ENCODE measurements at regions not wholly inside any gene's neighbourhood (a gene's known extent, or its start where the extent isn't known, plus 50 kb on each side); places are given as distances from the start of the nearest gene placed in this dataset.
"Not testable (repeated sequence)": the region's sequence is repeated elsewhere in the genome, so short reads cannot be mapped to it uniquely, and the experiment has no call there.

GRCh38 chr4:174400603-174401302, 117.0 kb downstream of the CEP44 start:
- DNase-seq, result not testable (repeated sequence)

GRCh38 chr4:174398728-174399127, 115.0 kb downstream of the CEP44 start:
- no peak for DNase-seq

DNA sequence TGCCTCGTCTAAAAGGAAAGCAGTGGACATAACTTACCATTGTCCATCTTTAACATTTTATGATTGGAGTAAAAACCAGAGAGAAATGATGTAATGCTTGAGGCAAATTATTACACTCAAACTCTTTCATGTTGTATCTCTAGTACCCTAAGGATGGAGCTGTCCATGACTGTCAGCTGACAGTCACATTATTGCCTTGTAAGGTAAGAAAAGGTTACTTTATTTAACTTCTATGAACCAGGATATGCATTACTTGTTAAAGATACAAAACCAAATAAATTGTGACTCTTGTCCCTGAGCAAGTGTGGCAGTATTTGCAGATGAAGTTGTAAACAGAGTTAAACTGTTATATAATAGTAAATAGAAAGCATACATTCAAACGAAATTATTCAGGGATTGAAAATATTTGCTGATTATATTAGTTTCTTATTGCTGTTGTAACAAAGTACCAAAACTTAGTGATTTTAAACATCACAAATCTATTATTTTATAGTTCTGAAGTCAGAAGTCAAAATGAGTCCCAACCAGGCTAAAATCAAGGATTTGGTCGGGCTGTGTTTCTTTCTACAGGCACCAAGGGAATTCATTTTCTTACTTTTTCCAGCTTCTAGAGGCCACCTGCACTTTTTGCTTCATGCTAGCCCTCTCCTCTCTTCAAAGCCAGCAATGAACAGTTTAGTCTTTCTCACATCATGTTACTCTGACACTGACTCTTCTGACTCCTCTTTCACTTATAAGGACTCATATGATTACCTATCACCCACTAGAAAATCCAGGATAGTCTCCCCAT, 113.8 kb downstream of the CEP44 start:
- no peak for DNase-seq

DNA sequence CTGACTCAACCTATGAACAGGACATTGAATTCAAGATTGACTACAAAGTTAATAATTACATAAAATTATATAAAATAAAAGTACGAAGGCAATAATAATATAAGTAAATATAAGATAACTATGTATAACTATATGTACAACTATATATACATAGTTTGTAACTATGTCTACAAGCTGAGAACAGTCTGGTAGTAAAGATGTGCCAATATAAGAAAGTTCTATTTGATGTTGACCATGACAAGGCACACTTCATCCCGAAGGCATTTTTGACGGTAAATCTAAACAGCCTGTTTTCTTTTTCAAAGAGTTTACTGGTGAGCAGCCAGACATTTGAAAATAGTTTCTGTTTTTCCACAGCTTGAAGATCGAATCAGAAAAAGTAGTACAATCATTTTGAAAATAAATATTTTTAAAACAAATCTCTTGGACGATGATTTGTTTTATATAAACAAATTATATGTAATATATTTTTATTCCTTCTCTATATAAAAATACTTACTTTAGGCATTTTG, 112.9 kb downstream of the CEP44 start:
- DNase-seq, result no peak

DNA sequence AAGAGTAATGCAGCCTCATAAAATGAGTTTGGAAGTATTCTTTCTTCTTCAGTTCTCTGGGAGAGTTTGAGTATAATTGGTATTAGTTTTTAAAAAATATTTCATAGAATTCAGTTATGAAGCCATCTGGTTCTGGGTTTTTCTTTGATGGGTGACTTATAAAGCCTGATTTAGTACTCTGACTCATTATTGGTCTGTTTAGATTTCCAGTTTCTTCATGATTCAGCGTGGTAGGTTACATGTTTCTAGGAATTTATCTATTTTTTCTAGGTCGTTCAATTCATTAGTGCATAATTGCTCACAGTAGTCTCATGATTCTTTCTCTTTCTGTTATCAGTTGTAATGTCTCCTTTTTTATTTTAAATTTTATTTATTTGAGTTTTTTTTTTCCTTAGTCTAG, 111.2 kb downstream of the CEP44 start:
- no peak for DNase-seq

DNA sequence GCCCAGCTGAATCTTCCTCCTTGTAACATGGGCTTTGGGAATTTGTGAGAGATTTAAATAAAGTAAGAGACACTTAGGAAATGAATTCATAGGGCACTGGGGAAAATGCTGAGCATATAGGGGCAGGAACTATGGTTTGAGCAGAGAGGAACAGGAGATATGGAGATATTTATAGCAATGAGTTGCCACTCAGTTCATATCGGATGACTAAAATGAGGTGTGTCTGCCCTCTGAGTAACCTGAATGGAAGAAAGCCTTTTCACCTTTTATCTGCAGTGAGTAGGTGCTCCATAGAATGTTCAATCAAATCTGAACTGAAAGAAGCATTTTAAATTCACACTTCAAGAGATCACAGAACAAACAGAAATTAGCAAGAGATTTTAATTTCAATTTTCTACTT, 105.7 kb downstream of the CEP44 start:
- no peak for DNase-seq

DNA sequence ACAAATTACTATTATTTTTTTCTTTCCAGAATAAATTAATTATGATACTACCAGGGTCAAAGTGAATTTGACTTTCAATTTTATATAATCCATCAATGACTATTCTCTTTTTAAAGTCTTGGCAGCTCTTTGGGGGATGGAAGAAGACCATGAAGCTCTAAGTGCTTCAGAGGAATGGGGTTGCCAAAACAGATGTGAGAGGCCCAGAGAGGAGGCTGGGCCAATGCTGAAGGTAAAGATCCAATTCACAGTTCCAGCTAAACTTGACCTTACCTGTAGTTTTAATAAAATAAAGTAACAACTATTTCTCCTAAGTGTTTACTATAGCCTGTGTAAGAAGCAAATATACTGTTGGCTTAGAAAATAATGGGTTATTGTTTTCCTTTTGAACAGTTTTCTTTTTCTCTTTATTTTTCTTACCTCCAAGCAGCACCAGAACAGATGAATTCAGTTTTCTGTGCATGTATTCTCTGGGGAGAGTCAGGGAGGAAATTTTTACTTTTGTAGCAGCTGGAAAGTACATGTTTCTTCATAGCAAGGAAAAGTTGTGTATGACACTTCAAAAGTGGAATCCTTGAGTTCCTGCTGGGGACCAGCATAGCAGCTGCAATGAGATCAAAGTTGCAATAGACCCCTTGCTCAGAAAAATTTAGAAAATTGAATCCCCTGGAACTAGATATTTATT, 104.9 kb downstream of the CEP44 start:
- DNase-seq, result no peak

DNA sequence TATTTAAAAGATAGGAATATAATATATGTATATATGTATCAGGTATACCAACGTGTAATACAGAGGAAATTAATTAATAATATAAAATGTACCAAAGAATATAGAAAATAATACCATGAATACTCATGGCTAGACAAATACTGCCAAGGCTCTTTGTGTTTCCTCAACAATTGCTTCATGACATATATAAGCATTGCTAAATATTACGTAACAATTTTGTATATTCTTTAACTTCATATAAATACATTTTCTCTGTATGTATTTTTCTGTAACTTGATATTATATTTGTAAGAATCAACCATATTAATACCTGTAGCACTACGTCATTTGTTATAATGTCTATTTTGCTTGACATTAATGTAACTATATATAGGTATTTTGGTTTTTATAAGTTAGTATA, 104.0 kb downstream of the CEP44 start:
- DNase-seq, result no peak

DNA sequence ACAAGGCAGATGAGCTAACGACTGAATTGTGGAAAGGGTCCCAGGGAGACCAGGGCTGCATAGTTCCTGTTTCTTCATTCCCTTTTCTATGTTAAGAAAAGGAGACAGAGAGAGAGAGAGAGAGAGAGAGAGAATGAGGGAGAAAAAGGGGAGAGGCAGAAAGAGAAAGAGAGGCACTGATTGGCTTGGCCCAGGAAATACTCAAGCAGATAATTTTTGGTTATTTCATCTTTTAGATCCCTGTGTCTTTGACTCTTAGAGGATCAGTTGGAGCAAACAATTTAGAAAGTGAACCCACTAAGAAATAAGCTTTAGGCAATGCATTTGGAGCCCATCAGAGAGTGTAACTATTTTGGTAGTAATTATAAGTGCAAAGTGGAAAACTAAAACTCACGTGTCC, 103.4 kb downstream of the CEP44 start:
- DNase-seq, result no peak

DNA sequence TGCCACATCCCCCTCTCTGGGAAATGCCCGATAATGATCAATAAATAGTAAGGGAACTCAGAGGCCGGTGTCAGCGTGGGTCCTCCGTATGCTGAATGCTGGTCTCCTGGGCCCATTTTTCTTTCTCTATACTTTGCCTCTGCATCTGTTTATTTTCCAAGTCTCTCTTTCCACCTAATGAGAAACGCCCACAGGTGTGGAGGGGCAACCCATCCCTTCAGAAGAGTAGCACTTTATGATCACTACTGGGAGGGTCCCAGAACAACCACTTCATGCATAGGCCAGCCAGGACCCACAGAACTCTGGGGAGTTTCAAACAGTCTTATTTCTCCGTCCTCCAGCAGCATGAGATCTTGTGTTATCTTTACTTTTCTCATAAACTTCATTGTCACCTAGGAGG, 100.1 kb downstream of the CEP44 start:
- no peak for DNase-seq

DNA sequence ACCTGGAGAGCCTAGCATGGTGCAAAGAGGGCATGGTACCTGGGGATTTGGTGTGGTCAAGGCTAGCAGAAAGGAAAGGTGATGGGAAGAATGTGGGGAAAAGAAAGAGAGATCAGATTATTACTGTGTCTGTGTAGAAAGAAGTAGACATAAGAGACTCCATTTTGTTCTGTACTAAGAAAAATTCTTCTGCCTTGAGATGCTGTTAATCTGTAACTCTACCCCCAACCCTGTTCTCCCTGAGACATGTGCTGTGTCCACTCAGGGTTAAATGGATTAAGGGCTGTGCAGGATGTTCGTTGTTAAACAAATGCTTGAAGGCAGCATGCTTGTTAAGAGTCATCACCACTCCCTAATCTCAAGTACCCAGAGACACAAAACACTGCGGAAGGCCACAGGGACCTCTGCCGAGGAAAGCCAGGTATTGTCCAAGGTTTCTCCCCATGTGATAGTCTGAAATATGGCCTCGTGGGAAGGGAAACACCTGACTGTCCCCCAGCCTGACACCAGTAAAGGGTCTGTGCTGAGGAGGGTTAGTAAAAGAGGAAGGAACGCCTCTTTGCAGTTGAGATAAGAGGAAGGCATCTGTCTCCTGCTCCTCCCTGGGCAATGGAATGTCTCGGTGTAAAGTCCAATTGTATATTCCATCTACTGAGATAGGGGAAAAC, 99.4 kb downstream of the CEP44 start:
- not testable (repeated sequence) for DNase-seq
